Transverse colon (tissue), 4 donors: ENCODE measurements at regions not wholly inside any gene's neighbourhood (a gene's known extent, or its start where the extent isn't known, plus 50 kb on each side); places are given as distances from the start of the nearest gene placed in this dataset.

Experiments used
- POLR2AphosphoS5 ChIP-seq, 3 donors: sonication (generic); formaldehyde crosslinking; IDR thresholded peaks; one replicate each; pipeline ENCODE4 v1.6.1; 2016; ENCODE audit warnings: antibody characterized with exemption in 3 of 3
- TF ChIP-seq, protein P1 (sequence below), 5 experiments: fragments of 200-600 bp in 3 of 5; fragments of 450-650 bp in 2 of 5; sonication (generic) in 3 of 5; IDR thresholded peaks; 1 replicate in 2 of 5; 2 replicates in 3 of 5; pipeline ENCODE4 v1.5.1; 2016 to 2017; ENCODE audit warnings: antibody characterized with exemption in 5 of 5, inconsistent platforms in 3 of 5, mild to moderate bottlenecking in 2 of 5, moderate library complexity in 1 of 5

DNA sequence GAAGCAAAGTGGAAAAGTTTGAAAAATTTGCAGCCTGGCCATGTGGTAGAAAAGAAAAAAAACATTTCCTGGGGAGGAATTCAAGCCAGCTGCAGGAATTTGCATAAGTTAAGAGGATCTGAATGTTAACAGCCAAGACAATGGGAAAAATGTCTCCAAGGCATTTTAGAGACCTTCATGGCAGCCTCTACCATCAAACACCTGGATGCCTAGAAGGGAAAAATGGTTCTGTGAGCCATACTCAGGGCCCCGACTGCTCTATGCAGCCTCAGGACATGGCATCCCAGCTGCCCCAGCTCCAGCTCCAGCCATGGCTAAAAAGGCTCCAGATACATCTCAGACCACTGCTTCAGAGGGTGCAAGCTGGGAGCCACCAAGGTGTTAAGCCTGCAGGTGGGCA is 149.1 kb upstream of the SOX6 start:
- TF ChIP-seq, protein P1, sequence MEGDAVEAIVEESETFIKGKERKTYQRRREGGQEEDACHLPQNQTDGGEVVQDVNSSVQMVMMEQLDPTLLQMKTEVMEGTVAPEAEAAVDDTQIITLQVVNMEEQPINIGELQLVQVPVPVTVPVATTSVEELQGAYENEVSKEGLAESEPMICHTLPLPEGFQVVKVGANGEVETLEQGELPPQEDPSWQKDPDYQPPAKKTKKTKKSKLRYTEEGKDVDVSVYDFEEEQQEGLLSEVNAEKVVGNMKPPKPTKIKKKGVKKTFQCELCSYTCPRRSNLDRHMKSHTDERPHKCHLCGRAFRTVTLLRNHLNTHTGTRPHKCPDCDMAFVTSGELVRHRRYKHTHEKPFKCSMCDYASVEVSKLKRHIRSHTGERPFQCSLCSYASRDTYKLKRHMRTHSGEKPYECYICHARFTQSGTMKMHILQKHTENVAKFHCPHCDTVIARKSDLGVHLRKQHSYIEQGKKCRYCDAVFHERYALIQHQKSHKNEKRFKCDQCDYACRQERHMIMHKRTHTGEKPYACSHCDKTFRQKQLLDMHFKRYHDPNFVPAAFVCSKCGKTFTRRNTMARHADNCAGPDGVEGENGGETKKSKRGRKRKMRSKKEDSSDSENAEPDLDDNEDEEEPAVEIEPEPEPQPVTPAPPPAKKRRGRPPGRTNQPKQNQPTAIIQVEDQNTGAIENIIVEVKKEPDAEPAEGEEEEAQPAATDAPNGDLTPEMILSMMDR (IDR thresholded peaks at IDR 0.05), result no peak
- TF ChIP-seq POLR2AphosphoS5 (IDR thresholded peaks at IDR 0.05), result no peak
